Mesothelial cell of epicardium (in vitro differentiated cells): ENCODE measurements at regions not wholly inside any gene's neighbourhood (a gene's known extent, or its start where the extent isn't known, plus 50 kb on each side); places are given as distances from the start of the nearest gene placed in this dataset.

ENCODE experiments used
- DNase-seq, 2 experiments: peaks; one replicate each; pipeline ENCODE4 v3.0.0; 2021; ENCODE audit warnings: low spot score in 2 of 2; ENCODE audit not compliant: unreplicated experiment in 2 of 2
- H3K27ac Mint-ChIP-seq: 2 replicates; pipeline ENCODE4 v1.8.0; 2021; ENCODE audit warnings: mixed read lengths
- H3K27me3 Mint-ChIP-seq: 2 replicates; pipeline ENCODE4 v1.8.0; 2021; ENCODE audit warnings: low read depth, mixed read lengths
- H3K36me3 Mint-ChIP-seq: 2 replicates; pipeline ENCODE4 v1.8.0; 2021; ENCODE audit warnings: mixed read lengths
- H3K4me1 Mint-ChIP-seq: 2 replicates; pipeline ENCODE4 v1.8.0; 2021; ENCODE audit warnings: mixed read lengths
- H3K4me3 Mint-ChIP-seq: 2 replicates; pipeline ENCODE4 v1.8.0; 2021; ENCODE audit warnings: mild to moderate bottlenecking, moderate library complexity, mixed read lengths
- H3K9me3 Mint-ChIP-seq: 2 replicates; pipeline ENCODE4 v1.8.0; 2021; ENCODE audit warnings: mixed read lengths
- TF ChIP-seq, protein P1 (sequence below): fragments of 200-600 bp; sonication (generic); IDR thresholded peaks from one replicate; pipeline ENCODE4 v1.5.0; 2021; ENCODE audit warnings: antibody characterized with exemption; ENCODE audit not compliant: unreplicated experiment

DNA sequence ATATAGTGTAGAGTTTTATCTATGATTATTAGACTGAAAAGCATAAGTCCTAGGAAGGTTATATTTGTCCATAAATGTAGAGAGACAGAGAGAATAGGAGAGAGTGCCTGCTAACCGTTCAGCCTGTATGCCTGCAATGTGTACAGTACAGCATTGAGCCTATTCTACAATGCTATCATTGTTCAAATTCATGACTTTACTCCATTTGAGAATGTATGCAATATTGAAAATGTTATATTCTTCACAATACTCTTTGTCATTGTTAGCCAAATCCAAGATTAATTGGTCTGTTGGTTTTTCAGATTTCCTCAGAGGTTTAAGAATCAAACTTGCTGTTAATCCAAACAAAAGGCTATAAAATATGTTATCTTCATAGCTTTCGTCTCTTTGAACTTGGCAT is 585.2 kb upstream of the B3GALT2 start:
- H3K36me3 Mint-ChIP-seq, result peaks cover 6% of the 10 kb centered on the region
- peaks cover 20% of the 10 kb centered on the region for H3K9me3 Mint-ChIP-seq
- H3K27ac Mint-ChIP-seq, result no peak overlapping the region
- no peak for DNase-seq
- TF ChIP-seq, protein P1, sequence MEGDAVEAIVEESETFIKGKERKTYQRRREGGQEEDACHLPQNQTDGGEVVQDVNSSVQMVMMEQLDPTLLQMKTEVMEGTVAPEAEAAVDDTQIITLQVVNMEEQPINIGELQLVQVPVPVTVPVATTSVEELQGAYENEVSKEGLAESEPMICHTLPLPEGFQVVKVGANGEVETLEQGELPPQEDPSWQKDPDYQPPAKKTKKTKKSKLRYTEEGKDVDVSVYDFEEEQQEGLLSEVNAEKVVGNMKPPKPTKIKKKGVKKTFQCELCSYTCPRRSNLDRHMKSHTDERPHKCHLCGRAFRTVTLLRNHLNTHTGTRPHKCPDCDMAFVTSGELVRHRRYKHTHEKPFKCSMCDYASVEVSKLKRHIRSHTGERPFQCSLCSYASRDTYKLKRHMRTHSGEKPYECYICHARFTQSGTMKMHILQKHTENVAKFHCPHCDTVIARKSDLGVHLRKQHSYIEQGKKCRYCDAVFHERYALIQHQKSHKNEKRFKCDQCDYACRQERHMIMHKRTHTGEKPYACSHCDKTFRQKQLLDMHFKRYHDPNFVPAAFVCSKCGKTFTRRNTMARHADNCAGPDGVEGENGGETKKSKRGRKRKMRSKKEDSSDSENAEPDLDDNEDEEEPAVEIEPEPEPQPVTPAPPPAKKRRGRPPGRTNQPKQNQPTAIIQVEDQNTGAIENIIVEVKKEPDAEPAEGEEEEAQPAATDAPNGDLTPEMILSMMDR, result no peak
- no peak overlapping the region for H3K4me3 Mint-ChIP-seq
- peaks cover 6% of the 10 kb centered on the region for H3K4me1 Mint-ChIP-seq
- no peaks in the 10 kb centered on the region for H3K27me3 Mint-ChIP-seq

DNA sequence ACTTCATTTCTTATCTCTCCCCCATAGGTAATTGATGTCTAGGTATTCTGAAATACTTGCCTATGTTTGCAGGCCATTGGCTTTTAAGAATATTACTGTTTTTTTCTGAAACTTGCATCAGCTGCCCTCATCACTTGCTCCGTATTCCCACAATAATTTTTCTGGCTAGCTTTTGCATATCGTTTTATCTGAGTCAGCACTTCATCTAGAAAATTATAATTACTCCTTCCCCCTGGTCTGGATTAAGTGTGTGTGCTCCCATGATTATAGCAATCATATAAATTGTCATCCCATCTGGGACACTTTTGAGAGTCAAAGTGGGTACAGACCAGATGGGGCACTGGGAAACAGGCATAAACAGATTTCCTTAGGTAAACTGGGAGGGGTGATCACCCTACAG is 583.2 kb upstream of the B3GALT2 start:
- H3K4me1 Mint-ChIP-seq, result peaks cover 6% of the 10 kb centered on the region
- H3K36me3 Mint-ChIP-seq, result no peaks in the 10 kb centered on the region
- H3K9me3 Mint-ChIP-seq, result peaks cover 7% of the 10 kb centered on the region
- H3K27me3 Mint-ChIP-seq, result no peaks in the 10 kb centered on the region
- no peak overlapping the region for H3K27ac Mint-ChIP-seq
- no peak overlapping the region for H3K4me3 Mint-ChIP-seq
- DNase-seq, result no peak
- TF ChIP-seq, protein P1, result no peak

DNA sequence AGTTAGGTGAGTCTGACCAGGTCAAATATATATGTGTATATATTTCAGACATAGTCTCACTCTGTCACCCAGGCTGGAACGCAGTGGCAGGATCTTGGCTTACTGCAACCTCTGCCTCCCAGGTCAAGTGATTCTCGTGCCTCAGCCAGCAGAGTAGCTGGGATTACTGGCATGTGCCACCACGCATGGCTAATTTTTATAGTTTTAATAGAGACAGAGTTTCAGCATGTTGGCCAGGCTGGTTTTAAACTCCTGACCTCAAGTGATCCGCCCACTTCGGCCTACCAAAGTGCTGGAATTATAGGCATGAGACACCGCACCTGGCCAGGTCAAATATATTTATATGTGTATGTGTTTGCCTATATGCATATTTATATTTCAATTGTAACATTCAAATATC is 581.5 kb upstream of the B3GALT2 start:
- no peak overlapping the region for H3K27ac Mint-ChIP-seq
- no peak overlapping the region for H3K4me3 Mint-ChIP-seq
- H3K9me3 Mint-ChIP-seq, result no peaks in the 10 kb centered on the region
- peaks cover 6% of the 10 kb centered on the region for H3K4me1 Mint-ChIP-seq
- H3K27me3 Mint-ChIP-seq, result no peaks in the 10 kb centered on the region
- TF ChIP-seq, protein P1, result no peak
- no peak for DNase-seq
- H3K36me3 Mint-ChIP-seq, result no peaks in the 10 kb centered on the region

DNA sequence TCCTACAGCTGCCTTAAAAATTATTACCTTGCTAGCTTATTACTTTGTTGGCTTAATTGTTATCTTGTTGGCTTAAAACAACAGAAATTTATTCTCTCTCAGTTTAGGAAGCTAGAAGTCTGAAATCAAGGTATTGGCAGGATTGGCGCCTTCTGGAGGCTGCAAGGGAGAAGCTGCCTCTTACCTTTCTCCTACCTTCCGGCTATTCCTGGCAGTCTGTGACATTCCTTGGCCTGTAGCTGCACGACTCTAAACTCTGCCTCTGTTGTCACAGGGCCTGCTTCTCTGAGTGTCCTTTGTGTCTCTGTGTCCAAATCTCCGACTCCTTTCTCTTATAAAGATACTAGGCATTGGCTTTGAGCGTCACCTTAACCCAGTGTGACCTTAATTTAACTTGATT is 579.9 kb upstream of the B3GALT2 start:
- no peak overlapping the region for H3K27ac Mint-ChIP-seq
- no peak overlapping the region for H3K4me3 Mint-ChIP-seq
- no peaks in the 10 kb centered on the region for H3K36me3 Mint-ChIP-seq
- no peak for DNase-seq
- TF ChIP-seq, protein P1, result no peak
- no peaks in the 10 kb centered on the region for H3K9me3 Mint-ChIP-seq
- H3K27me3 Mint-ChIP-seq, result no peaks in the 10 kb centered on the region
- H3K4me1 Mint-ChIP-seq, result peaks cover 5% of the 10 kb centered on the region

DNA sequence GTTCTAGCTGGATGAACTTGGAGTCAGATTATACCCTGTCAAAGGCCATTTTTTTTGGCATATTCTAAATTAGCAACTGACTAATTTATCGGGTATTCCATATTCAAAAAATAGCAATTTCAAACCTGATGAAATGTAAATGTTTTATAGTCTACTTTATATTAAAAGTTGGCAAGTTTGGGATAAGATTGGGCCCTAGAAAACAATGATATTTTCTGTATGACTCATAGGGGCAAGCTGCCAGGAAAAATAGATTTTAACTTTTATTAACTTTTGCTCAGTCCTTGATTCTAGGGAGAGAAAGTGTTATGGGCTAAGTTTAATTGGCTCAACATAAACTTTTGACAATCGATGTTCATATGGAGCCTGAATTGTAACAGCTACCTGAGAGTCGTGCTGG is 576.9 kb upstream of the B3GALT2 start:
- Mint-ChIP-seq H3K27me3 (no peaks in the 10 kb centered on the region), H3K4me3 (no peak overlapping the region), H3K9me3 (no peaks in the 10 kb centered on the region), H3K4me1 (no peaks in the 10 kb centered on the region), H3K36me3 (no peaks in the 10 kb centered on the region), H3K27ac (no peak overlapping the region)
- no peak for DNase-seq
- TF ChIP-seq, protein P1, result no peak

DNA sequence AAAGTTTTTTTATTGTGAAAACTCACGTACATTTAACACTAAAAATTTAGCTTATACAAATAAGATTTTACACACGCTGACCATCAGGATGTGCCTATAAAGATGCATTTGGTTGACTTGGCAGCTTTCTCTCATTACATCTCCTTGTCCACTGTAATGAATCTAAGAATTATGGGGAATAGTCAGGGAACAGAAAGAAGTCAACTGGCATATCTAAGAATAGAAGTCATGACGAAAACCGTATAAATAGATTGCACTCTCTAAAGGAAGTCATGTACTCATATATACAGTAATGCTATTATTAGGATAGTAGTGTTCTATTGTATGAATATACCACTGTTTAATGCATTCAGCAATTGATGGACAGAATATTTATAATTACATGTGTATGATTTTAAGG is 575.8 kb upstream of the B3GALT2 start:
- H3K27ac Mint-ChIP-seq, result no peak overlapping the region

More for the DNA sequence above, 575.8 kb upstream of the B3GALT2 start:
- no peaks in the 10 kb centered on the region for H3K4me1 Mint-ChIP-seq
- no peaks in the 10 kb centered on the region for H3K36me3 Mint-ChIP-seq
- DNase-seq, result no peak
- H3K4me3 Mint-ChIP-seq, result no peak overlapping the region
- H3K9me3 Mint-ChIP-seq, result peaks cover 3% of the 10 kb centered on the region
- TF ChIP-seq, protein P1, result no peak
- no peaks in the 10 kb centered on the region for H3K27me3 Mint-ChIP-seq
